Right atrium auricular region (tissue), 2 donors: ENCODE measurements at regions not wholly inside any gene's neighbourhood (a gene's known extent, or its start where the extent isn't known, plus 50 kb on each side); places are given as distances from the start of the nearest gene placed in this dataset.

Experiments used
- DNase-seq: peaks from one replicate; pipeline ENCODE4 v3.0.0-alpha.2; 2019; ENCODE audit warnings: low spot score
- H3K27ac ChIP-seq, 2 donors: fragments of 200-600 bp; sonication (generic); 1 replicate in 1 of 2; 2 replicates in 1 of 2; pipeline ENCODE4 v1.5.1; 2016 to 2019
- H3K27me3 ChIP-seq, 2 donors: fragments of 200-600 bp; sonication (generic); one replicate each; pipeline versions ENCODE4 v1.5.1 to v1.6.0; 2017 to 2019
- H3K36me3 ChIP-seq: fragments of 200-600 bp; sonication (generic); one replicate; pipeline ENCODE4 v1.5.1; 2016
- H3K4me1 ChIP-seq, 2 donors: fragments of 200-600 bp; sonication (generic); one replicate each; pipeline versions ENCODE4 v1.5.1 to v1.6.0; 2017 to 2019
- H3K4me3 ChIP-seq, 2 donors: fragments of 200-600 bp; sonication (generic); 1 replicate in 1 of 2; 2 replicates in 1 of 2; pipeline ENCODE4 v1.5.1; 2017 to 2019; ENCODE audit warnings: mild to moderate bottlenecking in 1 of 2, moderate library complexity in 1 of 2
- H3K9me3 ChIP-seq, 2 donors: fragments of 200-600 bp; sonication (generic); one replicate each; pipeline ENCODE4 v1.5.1; 2019
- TF ChIP-seq, protein P1 (sequence below), 2 donors: fragments of 200-600 bp; sonication (generic); IDR thresholded peaks; one replicate each; pipeline ENCODE4 v1.5.1; 2019; ENCODE audit warnings: antibody characterized with exemption in 2 of 2

DNA sequence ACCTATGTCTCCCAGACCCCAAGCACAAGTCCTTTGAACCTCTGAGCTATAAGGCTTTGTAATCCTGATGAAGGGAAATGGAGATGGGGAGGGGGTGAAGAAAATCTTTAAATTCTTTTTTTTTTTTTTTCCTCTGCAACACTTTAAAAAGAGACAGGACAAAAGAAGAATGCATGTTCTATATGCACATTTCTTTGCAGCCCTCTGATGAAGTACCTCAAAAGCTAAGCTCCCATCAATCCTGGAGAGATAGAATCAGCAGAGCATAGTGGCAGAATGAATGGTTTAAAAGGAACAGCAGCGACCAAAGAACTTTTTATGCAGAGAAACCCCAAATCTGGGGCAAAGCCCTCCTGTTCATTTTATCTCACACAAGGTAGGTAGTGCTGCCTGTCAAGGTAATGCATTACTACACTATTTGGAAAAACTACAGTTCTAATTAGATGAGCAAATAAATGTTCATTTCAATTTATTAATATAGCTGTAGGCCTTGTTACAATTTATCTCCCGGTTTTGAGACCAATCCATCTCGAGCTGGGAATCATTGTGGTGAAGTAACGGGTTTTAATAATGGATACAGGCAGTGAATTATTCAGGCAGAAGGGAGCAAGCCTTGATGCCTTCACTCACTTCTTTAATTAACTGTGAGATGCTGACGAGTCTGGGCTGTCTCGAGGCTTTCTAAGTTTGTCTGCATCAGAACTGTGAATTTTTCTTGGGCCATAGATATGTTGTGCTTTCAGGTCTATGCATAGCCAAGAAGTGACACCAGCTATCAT lies 173.5 kb upstream of the ZNF608 start:
- DNase-seq: no peak
- H3K9me3 ChIP-seq: no peaks in the 10 kb centered on the region
- no peak overlapping the region for H3K27ac ChIP-seq
- TF ChIP-seq, protein P1, sequence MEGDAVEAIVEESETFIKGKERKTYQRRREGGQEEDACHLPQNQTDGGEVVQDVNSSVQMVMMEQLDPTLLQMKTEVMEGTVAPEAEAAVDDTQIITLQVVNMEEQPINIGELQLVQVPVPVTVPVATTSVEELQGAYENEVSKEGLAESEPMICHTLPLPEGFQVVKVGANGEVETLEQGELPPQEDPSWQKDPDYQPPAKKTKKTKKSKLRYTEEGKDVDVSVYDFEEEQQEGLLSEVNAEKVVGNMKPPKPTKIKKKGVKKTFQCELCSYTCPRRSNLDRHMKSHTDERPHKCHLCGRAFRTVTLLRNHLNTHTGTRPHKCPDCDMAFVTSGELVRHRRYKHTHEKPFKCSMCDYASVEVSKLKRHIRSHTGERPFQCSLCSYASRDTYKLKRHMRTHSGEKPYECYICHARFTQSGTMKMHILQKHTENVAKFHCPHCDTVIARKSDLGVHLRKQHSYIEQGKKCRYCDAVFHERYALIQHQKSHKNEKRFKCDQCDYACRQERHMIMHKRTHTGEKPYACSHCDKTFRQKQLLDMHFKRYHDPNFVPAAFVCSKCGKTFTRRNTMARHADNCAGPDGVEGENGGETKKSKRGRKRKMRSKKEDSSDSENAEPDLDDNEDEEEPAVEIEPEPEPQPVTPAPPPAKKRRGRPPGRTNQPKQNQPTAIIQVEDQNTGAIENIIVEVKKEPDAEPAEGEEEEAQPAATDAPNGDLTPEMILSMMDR (IDR thresholded peaks at IDR 0.05): no peak
- no peaks in the 10 kb centered on the region for H3K27me3 ChIP-seq
- peaks cover 0 to 20% of the 10 kb centered on the region in 2 donors for H3K4me1 ChIP-seq
- no peak overlapping the region for H3K4me3 ChIP-seq
- H3K36me3 ChIP-seq: no peaks in the 10 kb centered on the region

DNA sequence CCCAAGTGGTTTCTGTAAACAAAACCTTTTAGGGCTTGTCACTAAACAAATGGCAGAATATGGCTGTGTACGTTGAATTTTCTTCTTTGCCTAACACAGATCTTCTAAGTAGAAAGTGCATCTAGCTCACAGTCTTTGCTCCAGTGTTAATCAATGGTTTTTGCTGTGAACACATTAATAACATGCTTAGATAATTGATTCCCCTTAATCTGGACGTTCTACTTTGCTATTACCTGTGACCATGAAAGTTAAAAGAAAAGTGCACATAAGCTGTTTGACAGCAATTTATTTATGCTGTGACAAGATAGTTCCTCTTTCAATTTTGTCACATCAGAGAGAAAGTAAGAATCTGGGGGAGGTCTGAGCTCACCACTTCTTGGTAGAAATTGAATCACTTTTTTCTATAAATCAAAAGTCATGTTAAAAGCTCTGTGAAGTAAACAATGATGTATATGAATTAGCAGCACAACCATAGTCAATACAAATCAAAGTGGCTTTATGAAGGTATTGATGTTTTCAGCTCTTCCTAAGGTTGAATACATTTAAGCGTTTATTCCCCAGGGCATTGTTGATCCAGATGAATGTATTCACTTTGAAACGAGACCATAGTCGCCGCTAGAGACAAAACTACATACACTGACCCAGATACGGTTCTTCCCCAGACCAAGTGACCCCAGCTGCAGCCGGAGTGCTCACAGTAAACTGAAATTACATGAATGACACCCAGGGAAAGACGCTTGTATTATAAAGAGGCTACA lies 174.6 kb upstream of the ZNF608 start:
- TF ChIP-seq, protein P1 (IDR thresholded peaks at IDR 0.05): no peak

DNA sequence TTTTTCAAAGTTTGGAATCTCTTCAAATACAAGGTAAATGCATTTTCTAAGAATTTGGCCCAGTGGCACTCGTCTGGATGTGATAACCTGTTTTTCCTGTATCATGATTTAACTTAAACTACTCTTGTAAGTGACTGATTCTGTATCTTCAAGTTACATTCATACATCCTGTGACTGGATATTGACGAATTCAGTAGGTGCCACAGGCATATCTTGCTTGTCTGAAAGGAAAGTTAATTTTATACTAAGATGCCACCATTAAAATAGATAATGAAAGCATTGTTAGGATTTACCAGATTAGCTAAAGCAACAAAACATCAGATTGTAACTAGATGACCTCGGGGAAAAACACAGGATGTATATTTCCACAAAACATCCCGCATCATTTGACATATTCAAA lies 175.3 kb upstream of the ZNF608 start:
- Histone ChIP-seq H3K4me1 (peaks cover 0 to 20% of the 10 kb centered on the region in 2 donors), H3K27me3 (no peaks in the 10 kb centered on the region), H3K36me3 (no peaks in the 10 kb centered on the region), H3K27ac (no peak overlapping the region), H3K9me3 (no peaks in the 10 kb centered on the region), H3K4me3 (no peak overlapping the region)
- no peak for DNase-seq
- TF ChIP-seq, protein P1 (IDR thresholded peaks at IDR 0.05): no peak

More for the DNA sequence above, 174.6 kb upstream of the ZNF608 start:
- no peak overlapping the region for H3K4me3 ChIP-seq
- no peaks in the 10 kb centered on the region for H3K36me3 ChIP-seq
- H3K9me3 ChIP-seq: no peaks in the 10 kb centered on the region
- no peak for DNase-seq
- H3K27me3 ChIP-seq: no peaks in the 10 kb centered on the region
- H3K27ac ChIP-seq: no peak overlapping the region
- peaks cover 0 to 20% of the 10 kb centered on the region in 2 donors for H3K4me1 ChIP-seq

DNA sequence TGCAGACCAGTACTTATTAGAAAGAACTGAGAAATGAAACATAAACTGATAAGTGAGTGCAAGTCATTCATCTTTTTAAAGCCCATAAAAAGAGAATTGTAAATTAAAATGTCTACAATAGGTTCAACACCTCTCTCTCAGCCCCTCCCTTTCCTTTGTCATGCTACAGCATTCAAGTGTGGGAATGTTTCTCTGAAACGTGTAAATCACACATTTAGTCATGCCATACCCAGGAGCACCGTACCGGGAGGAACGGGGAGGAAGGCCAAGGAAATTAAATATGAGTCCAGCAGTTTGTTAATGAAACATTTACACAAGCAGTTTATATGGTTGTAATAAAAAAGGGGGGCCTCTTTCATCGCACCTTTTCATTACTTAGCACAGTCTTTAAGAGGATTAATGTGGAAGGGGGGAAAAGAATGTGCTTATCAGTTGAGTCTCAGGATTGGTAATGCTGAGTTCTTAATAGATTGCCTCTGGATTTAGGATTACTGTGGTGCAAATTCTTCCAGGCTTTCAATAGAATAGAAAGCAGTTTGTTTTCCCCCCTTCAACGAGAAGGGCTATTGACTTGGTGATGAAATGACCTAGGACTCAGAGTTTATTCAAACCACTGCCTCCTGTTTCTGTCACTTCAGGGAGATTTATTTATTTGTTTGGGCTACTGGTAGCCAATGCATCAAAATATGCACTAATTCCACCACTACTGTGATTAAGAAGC lies 176.0 kb upstream of the ZNF608 start:
- DNase-seq: no peak

DNA sequence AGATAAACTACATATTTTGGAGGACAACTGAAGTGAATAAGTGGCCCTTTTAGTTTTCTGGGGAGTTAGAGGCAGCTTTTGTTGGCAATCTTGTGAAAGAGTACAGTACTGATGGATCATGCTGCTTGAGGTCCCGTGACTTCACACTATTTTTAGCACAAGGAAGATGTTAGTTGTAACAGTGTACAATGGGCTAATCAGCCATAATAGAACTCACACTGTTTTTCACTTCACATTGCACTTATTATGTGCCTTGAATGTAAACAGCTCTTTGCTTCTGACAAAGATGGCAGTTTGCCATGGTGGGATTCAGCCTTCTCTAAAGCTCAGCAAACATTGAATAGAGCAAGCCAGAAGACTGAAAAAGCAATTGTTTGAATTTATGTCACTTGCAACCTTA lies 176.7 kb upstream of the ZNF608 start:
- Histone ChIP-seq H3K27me3 (no peaks in the 10 kb centered on the region), H3K9me3 (no peaks in the 10 kb centered on the region), H3K4me1 (peaks cover 0 to 20% of the 10 kb centered on the region in 2 donors), H3K4me3 (no peak overlapping the region), H3K27ac (peak overlapping the region in 1 of 2 donors; percentile 20), H3K36me3 (no peaks in the 10 kb centered on the region)
- TF ChIP-seq, protein P1 (IDR thresholded peaks at IDR 0.05): no peak
- DNase-seq: no peak

More for the DNA sequence above, 176.0 kb upstream of the ZNF608 start:
- Histone ChIP-seq H3K9me3 (no peaks in the 10 kb centered on the region), H3K27me3 (no peaks in the 10 kb centered on the region), H3K4me3 (no peak overlapping the region), H3K27ac (peak overlapping the region in 1 of 2 donors; percentile 20), H3K36me3 (no peaks in the 10 kb centered on the region), H3K4me1 (peaks cover 0 to 20% of the 10 kb centered on the region in 2 donors)
- TF ChIP-seq, protein P1 (IDR thresholded peaks at IDR 0.05): no peak
